ENCODE measurements at regions not wholly inside any gene's neighbourhood (a gene's known extent, or its start where the extent isn't known, plus 50 kb on each side); places are given as distances from the start of the nearest gene placed in this dataset.

DNA sequence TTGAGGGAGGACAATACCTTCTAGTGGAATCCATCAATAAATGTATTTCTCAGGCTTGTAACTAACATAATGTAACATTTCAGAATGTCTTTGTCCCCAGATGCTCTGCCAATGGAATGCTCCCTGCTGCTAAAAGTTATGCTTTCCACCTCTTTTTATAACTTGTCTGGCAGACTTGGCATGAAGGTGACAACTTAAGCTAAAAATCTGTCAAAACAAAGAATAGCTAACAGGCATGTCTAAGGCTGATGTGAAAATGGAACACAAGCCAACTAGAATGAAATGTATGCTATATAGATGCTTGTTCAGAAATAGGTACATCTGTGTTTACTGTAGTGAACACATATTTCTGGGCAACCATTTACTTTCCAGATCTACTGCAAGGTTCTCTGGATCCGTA lies 467.9 kb downstream of the MRPL39 start (continued):
- TF ChIP-seq, protein P1, sequence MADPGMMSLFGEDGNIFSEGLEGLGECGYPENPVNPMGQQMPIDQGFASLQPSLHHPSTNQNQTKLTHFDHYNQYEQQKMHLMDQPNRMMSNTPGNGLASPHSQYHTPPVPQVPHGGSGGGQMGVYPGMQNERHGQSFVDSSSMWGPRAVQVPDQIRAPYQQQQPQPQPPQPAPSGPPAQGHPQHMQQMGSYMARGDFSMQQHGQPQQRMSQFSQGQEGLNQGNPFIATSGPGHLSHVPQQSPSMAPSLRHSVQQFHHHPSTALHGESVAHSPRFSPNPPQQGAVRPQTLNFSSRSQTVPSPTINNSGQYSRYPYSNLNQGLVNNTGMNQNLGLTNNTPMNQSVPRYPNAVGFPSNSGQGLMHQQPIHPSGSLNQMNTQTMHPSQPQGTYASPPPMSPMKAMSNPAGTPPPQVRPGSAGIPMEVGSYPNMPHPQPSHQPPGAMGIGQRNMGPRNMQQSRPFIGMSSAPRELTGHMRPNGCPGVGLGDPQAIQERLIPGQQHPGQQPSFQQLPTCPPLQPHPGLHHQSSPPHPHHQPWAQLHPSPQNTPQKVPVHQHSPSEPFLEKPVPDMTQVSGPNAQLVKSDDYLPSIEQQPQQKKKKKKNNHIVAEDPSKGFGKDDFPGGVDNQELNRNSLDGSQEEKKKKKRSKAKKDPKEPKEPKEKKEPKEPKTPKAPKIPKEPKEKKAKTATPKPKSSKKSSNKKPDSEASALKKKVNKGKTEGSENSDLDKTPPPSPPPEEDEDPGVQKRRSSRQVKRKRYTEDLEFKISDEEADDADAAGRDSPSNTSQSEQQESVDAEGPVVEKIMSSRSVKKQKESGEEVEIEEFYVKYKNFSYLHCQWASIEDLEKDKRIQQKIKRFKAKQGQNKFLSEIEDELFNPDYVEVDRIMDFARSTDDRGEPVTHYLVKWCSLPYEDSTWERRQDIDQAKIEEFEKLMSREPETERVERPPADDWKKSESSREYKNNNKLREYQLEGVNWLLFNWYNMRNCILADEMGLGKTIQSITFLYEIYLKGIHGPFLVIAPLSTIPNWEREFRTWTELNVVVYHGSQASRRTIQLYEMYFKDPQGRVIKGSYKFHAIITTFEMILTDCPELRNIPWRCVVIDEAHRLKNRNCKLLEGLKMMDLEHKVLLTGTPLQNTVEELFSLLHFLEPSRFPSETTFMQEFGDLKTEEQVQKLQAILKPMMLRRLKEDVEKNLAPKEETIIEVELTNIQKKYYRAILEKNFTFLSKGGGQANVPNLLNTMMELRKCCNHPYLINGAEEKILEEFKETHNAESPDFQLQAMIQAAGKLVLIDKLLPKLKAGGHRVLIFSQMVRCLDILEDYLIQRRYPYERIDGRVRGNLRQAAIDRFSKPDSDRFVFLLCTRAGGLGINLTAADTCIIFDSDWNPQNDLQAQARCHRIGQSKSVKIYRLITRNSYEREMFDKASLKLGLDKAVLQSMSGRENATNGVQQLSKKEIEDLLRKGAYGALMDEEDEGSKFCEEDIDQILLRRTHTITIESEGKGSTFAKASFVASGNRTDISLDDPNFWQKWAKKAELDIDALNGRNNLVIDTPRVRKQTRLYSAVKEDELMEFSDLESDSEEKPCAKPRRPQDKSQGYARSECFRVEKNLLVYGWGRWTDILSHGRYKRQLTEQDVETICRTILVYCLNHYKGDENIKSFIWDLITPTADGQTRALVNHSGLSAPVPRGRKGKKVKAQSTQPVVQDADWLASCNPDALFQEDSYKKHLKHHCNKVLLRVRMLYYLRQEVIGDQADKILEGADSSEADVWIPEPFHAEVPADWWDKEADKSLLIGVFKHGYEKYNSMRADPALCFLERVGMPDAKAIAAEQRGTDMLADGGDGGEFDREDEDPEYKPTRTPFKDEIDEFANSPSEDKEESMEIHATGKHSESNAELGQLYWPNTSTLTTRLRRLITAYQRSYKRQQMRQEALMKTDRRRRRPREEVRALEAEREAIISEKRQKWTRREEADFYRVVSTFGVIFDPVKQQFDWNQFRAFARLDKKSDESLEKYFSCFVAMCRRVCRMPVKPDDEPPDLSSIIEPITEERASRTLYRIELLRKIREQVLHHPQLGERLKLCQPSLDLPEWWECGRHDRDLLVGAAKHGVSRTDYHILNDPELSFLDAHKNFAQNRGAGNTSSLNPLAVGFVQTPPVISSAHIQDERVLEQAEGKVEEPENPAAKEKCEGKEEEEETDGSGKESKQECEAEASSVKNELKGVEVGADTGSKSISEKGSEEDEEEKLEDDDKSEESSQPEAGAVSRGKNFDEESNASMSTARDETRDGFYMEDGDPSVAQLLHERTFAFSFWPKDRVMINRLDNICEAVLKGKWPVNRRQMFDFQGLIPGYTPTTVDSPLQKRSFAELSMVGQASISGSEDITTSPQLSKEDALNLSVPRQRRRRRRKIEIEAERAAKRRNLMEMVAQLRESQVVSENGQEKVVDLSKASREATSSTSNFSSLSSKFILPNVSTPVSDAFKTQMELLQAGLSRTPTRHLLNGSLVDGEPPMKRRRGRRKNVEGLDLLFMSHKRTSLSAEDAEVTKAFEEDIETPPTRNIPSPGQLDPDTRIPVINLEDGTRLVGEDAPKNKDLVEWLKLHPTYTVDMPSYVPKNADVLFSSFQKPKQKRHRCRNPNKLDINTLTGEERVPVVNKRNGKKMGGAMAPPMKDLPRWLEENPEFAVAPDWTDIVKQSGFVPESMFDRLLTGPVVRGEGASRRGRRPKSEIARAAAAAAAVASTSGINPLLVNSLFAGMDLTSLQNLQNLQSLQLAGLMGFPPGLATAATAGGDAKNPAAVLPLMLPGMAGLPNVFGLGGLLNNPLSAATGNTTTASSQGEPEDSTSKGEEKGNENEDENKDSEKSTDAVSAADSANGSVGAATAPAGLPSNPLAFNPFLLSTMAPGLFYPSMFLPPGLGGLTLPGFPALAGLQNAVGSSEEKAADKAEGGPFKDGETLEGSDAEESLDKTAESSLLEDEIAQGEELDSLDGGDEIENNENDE (IDR thresholded peaks at IDR 0.05; ENCODE audit: insufficient replicate concordance, low read length), result no peak
- no peak for TF ChIP-seq CHD1 (IDR thresholded peaks at IDR 0.05; ENCODE audit: low read depth, low read length)
- no peak for TF ChIP-seq RBBP5 (IDR thresholded peaks at IDR 0.05; ENCODE audit: borderline replicate concordance, low read depth, low read length)
- TF ChIP-seq POU5F1 (IDR thresholded peaks at IDR 0.05; ENCODE audit: low read depth, low read length), result no peak
- no peak for TF ChIP-seq KDM4A (IDR thresholded peaks at IDR 0.05; ENCODE audit: low read depth, low read length, severe bottlenecking)
- no peak for TF ChIP-seq BRCA1 (IDR thresholded peaks at IDR 0.05; ENCODE audit: low read depth, low read length)
- no peak for TF ChIP-seq TAF7 (optimal IDR thresholded peaks at IDR 0.05; ENCODE audit: borderline replicate concordance, low read depth, low read length)
- TF ChIP-seq NRF1 (IDR thresholded peaks at IDR 0.05; ENCODE audit: low read depth, low read length), result no peak
- TF ChIP-seq, protein P2, sequence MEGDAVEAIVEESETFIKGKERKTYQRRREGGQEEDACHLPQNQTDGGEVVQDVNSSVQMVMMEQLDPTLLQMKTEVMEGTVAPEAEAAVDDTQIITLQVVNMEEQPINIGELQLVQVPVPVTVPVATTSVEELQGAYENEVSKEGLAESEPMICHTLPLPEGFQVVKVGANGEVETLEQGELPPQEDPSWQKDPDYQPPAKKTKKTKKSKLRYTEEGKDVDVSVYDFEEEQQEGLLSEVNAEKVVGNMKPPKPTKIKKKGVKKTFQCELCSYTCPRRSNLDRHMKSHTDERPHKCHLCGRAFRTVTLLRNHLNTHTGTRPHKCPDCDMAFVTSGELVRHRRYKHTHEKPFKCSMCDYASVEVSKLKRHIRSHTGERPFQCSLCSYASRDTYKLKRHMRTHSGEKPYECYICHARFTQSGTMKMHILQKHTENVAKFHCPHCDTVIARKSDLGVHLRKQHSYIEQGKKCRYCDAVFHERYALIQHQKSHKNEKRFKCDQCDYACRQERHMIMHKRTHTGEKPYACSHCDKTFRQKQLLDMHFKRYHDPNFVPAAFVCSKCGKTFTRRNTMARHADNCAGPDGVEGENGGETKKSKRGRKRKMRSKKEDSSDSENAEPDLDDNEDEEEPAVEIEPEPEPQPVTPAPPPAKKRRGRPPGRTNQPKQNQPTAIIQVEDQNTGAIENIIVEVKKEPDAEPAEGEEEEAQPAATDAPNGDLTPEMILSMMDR (IDR thresholded peaks at IDR 0.05; ENCODE audit: control extremely low read depth in 1 of 3, insufficient read depth in 1 of 3, low read depth in 1 of 3, low read length in 3 of 3), result no peak
